ENCODE measurements at regions not wholly inside any gene's neighbourhood (a gene's known extent, or its start where the extent isn't known, plus 50 kb on each side); places are given as distances from the start of the nearest gene placed in this dataset.

DNA sequence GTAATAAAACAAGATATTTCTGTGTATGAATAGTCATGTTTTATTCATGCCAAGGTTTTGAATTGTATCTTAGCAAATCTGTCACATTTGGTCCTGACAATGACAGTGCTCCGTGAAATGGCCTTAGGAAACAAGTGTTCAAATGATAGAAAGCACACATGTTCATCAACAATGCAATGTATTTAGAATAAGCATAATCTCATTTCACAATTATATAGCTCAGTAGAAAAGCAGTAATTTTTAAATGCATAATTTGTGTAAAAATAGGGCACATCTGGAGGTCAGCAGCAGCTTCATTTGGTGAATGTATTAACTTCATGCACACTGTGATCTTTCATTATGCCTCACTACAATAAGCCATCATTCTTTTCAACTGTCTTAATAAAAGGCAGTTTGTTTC lies 380.4 kb downstream of the GPM6A start:
- TF ChIP-seq, protein P1, sequence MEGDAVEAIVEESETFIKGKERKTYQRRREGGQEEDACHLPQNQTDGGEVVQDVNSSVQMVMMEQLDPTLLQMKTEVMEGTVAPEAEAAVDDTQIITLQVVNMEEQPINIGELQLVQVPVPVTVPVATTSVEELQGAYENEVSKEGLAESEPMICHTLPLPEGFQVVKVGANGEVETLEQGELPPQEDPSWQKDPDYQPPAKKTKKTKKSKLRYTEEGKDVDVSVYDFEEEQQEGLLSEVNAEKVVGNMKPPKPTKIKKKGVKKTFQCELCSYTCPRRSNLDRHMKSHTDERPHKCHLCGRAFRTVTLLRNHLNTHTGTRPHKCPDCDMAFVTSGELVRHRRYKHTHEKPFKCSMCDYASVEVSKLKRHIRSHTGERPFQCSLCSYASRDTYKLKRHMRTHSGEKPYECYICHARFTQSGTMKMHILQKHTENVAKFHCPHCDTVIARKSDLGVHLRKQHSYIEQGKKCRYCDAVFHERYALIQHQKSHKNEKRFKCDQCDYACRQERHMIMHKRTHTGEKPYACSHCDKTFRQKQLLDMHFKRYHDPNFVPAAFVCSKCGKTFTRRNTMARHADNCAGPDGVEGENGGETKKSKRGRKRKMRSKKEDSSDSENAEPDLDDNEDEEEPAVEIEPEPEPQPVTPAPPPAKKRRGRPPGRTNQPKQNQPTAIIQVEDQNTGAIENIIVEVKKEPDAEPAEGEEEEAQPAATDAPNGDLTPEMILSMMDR (conservative IDR thresholded peaks at IDR 0.05; ENCODE audit: low read length): no peak
- no peak for TF ChIP-seq EZH2phosphoT487 (IDR thresholded peaks at IDR 0.05; ENCODE audit: borderline replicate concordance)
- no peak overlapping the region for H2AFZ ChIP-seq (ENCODE audit: low read length)
- H3K36me3 ChIP-seq (ENCODE audit: insufficient read depth, low read length): no peaks in the 10 kb centered on the region

DNA sequence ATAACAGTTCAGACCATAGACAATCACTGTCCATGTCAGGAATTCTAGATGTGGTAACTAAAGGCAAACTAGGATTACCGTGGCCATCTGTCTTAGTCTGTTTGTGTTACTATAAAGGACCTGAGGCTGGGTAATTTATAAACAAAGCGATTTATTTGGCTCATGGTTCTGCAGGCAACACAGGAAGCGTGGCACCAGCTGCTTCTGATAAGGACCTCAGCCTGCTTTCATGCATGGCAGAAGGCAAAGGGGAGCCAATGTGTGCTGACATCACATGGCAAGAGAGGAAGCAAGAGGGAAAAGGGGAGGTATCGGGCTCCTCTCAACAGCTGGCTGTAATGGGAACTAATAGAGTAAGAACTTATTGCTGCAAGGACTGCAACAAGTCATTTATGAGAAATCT lies 376.7 kb downstream of the GPM6A start:
- Histone ChIP-seq H3K9me3 (ENCODE audit: insufficient read depth, low read depth, low read length) (no peaks in the 10 kb centered on the region), H3F3A (ENCODE audit: low read depth) (no peaks in the 10 kb centered on the region), H3K9me2 (replicated peaks; ENCODE audit: low read depth, low read length) (no peaks in the 10 kb centered on the region), H3K4me3 (ENCODE audit: low read length, poor library complexity, severe bottlenecking) (no peak overlapping the region), H4K20me1 (ENCODE audit: insufficient read depth, low read length, poor library complexity, severe bottlenecking) (no peaks in the 10 kb centered on the region), H3K4me1 (ENCODE audit: insufficient read depth, low read length, poor library complexity, severe bottlenecking) (no peaks in the 10 kb centered on the region), H3K36me3 (ENCODE audit: insufficient read depth, low read length) (no peaks in the 10 kb centered on the region), H3K79me2 (ENCODE audit: insufficient read depth, low read length) (no peaks in the 10 kb centered on the region), H3K9ac (ENCODE audit: low read depth, low read length, poor library complexity, severe bottlenecking) (no peak overlapping the region), H3K4me2 (ENCODE audit: low read depth, low read length, poor library complexity, severe bottlenecking) (no peak overlapping the region), H2AFZ (ENCODE audit: low read length) (no peak overlapping the region), H3K27me3 (ENCODE audit: insufficient read depth, low read length, poor library complexity, severe bottlenecking) (no peaks in the 10 kb centered on the region)
- TF ChIP-seq, protein P1 (conservative IDR thresholded peaks at IDR 0.05; ENCODE audit: low read length): no peak
- TF ChIP-seq EZH2phosphoT487 (IDR thresholded peaks at IDR 0.05; ENCODE audit: borderline replicate concordance): no peak

More for the DNA sequence above, 380.4 kb downstream of the GPM6A start:
- Histone ChIP-seq H3K9me2 (replicated peaks; ENCODE audit: low read depth, low read length) (no peaks in the 10 kb centered on the region), H4K20me1 (ENCODE audit: insufficient read depth, low read length, poor library complexity, severe bottlenecking) (no peaks in the 10 kb centered on the region), H3K4me2 (ENCODE audit: low read depth, low read length, poor library complexity, severe bottlenecking) (no peak overlapping the region), H3F3A (ENCODE audit: low read depth) (no peaks in the 10 kb centered on the region), H3K27me3 (ENCODE audit: insufficient read depth, low read length, poor library complexity, severe bottlenecking) (no peaks in the 10 kb centered on the region), H3K9me3 (ENCODE audit: insufficient read depth, low read depth, low read length) (no peaks in the 10 kb centered on the region), H3K4me1 (ENCODE audit: insufficient read depth, low read length, poor library complexity, severe bottlenecking) (no peaks in the 10 kb centered on the region), H3K79me2 (ENCODE audit: insufficient read depth, low read length) (no peaks in the 10 kb centered on the region), H3K9ac (ENCODE audit: low read depth, low read length, poor library complexity, severe bottlenecking) (no peak overlapping the region), H3K4me3 (ENCODE audit: low read length, poor library complexity, severe bottlenecking) (no peak overlapping the region)

DNA sequence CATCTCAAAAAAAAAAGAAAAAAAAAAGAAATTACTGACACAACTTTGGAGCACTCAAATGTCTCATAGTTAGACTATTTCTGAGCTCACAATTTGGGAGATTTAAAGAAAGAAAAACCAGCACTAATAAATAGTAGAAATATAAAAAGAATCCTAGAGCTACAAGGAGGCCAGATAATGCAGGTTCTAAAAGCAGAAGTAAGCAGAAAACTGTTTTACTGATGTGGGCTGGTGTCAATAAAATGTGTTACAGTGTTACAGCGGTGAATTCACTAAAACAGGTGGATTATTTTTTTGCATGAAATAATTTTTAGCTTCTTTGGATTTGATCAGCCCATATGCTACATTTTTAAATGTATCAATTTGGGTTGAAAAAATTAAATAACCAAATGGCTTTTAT lies 375.9 kb downstream of the GPM6A start:
- Histone ChIP-seq H3K4me2 (ENCODE audit: low read depth, low read length, poor library complexity, severe bottlenecking) (no peak overlapping the region), H4K20me1 (ENCODE audit: insufficient read depth, low read length, poor library complexity, severe bottlenecking) (no peaks in the 10 kb centered on the region), H3F3A (ENCODE audit: low read depth) (no peaks in the 10 kb centered on the region), H3K36me3 (ENCODE audit: insufficient read depth, low read length) (no peaks in the 10 kb centered on the region), H3K4me3 (ENCODE audit: low read length, poor library complexity, severe bottlenecking) (no peak overlapping the region), H2AFZ (ENCODE audit: low read length) (no peak overlapping the region), H3K9ac (ENCODE audit: low read depth, low read length, poor library complexity, severe bottlenecking) (no peak overlapping the region), H3K27me3 (ENCODE audit: insufficient read depth, low read length, poor library complexity, severe bottlenecking) (no peaks in the 10 kb centered on the region), H3K9me2 (replicated peaks; ENCODE audit: low read depth, low read length) (no peaks in the 10 kb centered on the region), H3K79me2 (ENCODE audit: insufficient read depth, low read length) (no peaks in the 10 kb centered on the region), H3K4me1 (ENCODE audit: insufficient read depth, low read length, poor library complexity, severe bottlenecking) (no peaks in the 10 kb centered on the region), H3K9me3 (ENCODE audit: insufficient read depth, low read depth, low read length) (no peaks in the 10 kb centered on the region)
- TF ChIP-seq EZH2phosphoT487 (IDR thresholded peaks at IDR 0.05; ENCODE audit: borderline replicate concordance): no peak
- TF ChIP-seq, protein P1 (conservative IDR thresholded peaks at IDR 0.05; ENCODE audit: low read length): no peak
